Activated T-helper 2 cell treated with anti-CD3 and anti-CD28 coated beads, Interferon-gamma antibody, Interleukin-2, Interleukin-4, amounts not matched to agents 10 μg/mL and 5 μg/mL and 100 μg/mL, durations not matched to agents 14 hours and 24 hours and 36 hours (primary cell): ENCODE measurements at regions not wholly inside any gene's neighbourhood (a gene's known extent, or its start where the extent isn't known, plus 50 kb on each side); places are given as distances from the start of the nearest gene placed in this dataset.
A peak's percentile ranks its signal among the peaks of the same experiment; 100 is the strongest.

Experiments used
- DNase-seq: peaks from one replicate; pipeline ENCODE4 v3.0.0; 2021; ENCODE audit warnings: low spot score
- H3K27ac Mint-ChIP-seq: one replicate; pipeline ENCODE4 v1.8.0; 2021; ENCODE audit warnings: mixed read lengths
- H3K27me3 Mint-ChIP-seq: one replicate; pipeline ENCODE4 v1.8.0; 2021; ENCODE audit warnings: low read depth, mixed read lengths
- H3K36me3 Mint-ChIP-seq: one replicate; pipeline ENCODE4 v1.8.0; 2021; ENCODE audit warnings: low read depth, mixed read lengths
- H3K4me1 Mint-ChIP-seq: one replicate; pipeline ENCODE4 v1.8.0; 2021; ENCODE audit warnings: low read depth, mixed read lengths
- H3K4me3 Mint-ChIP-seq: one replicate; pipeline ENCODE4 v1.8.0; 2021; ENCODE audit warnings: low read depth, mild to moderate bottlenecking, moderate library complexity, mixed read lengths
- H3K9me3 Mint-ChIP-seq: one replicate; pipeline ENCODE4 v1.8.0; 2021; ENCODE audit warnings: mixed read lengths
- intact Hi-C: fragments of 100-400 bp; cut with micrococcal nuclease; formaldehyde crosslinking; loops from one replicate; pipeline ENCODE4 v1.15.1; 2023

- Mint-ChIP-seq H3K4me1 (peaks cover 46% of the 10 kb centered on the region), H3K27me3 (no peaks in the 10 kb centered on the region), H3K27ac (peak overlapping the region; percentile 87), H3K36me3 (peaks cover 3% of the 10 kb centered on the region), H3K4me3 (no peak overlapping the region), H3K9me3 (no peaks in the 10 kb centered on the region)
- intact Hi-C loops = no loop called here
- DNase-seq = no peak
Measured at GRCh38 chr10:33126742-33127141, 168.7 kb upstream of the ITGB1 start.

- intact Hi-C loops = no loop called here
- H3K36me3 Mint-ChIP-seq = peaks cover 3% of the 10 kb centered on the region
- H3K4me3 Mint-ChIP-seq = no peak overlapping the region
- DNase-seq = no peak
- peaks cover 53% of the 10 kb centered on the region for H3K4me1 Mint-ChIP-seq
- peak overlapping the region; percentile 87 for H3K27ac Mint-ChIP-seq
- H3K27me3 Mint-ChIP-seq = no peaks in the 10 kb centered on the region
- H3K9me3 Mint-ChIP-seq = no peaks in the 10 kb centered on the region
Measured at GRCh38 chr10:33125522-33126517, 167.8 kb upstream of the ITGB1 start.

GRCh38 chr10:33125111-33125510, 167.1 kb upstream of the ITGB1 start:
- Mint-ChIP-seq H3K27ac (peak overlapping the region; percentile 87), H3K9me3 (no peaks in the 10 kb centered on the region), H3K36me3 (peaks cover 3% of the 10 kb centered on the region), H3K27me3 (no peaks in the 10 kb centered on the region), H3K4me1 (peaks cover 58% of the 10 kb centered on the region), H3K4me3 (no peak overlapping the region)
- intact Hi-C loops = no loop called here
- DNase-seq = no peak

- no peaks in the 10 kb centered on the region for H3K36me3 Mint-ChIP-seq
- intact Hi-C loops = no loop called here
- no peaks in the 10 kb centered on the region for H3K27me3 Mint-ChIP-seq
- H3K4me3 Mint-ChIP-seq = no peak overlapping the region
- H3K9me3 Mint-ChIP-seq = no peaks in the 10 kb centered on the region
- peaks cover 54% of the 10 kb centered on the region for H3K4me1 Mint-ChIP-seq
- no peak overlapping the region for H3K27ac Mint-ChIP-seq
- no peak for DNase-seq
Measured at GRCh38 chr10:33123680-33124079, 165.7 kb upstream of the ITGB1 start.

GRCh38 chr10:33122014-33122809, 164.2 kb upstream of the ITGB1 start:
- Mint-ChIP-seq H3K27ac (no peak overlapping the region), H3K9me3 (no peaks in the 10 kb centered on the region), H3K4me1 (peaks cover 59% of the 10 kb centered on the region), H3K36me3 (peaks cover 6% of the 10 kb centered on the region), H3K27me3 (no peaks in the 10 kb centered on the region), H3K4me3 (no peak overlapping the region)
- no peak for DNase-seq
- intact Hi-C loops = no loop called here

GRCh38 chr10:33120700-33121099, 162.7 kb upstream of the ITGB1 start:
- peak overlapping the region; percentile 75 for H3K27ac Mint-ChIP-seq
- DNase-seq = no peak
- H3K4me1 Mint-ChIP-seq = peaks cover 60% of the 10 kb centered on the region
- H3K9me3 Mint-ChIP-seq = no peaks in the 10 kb centered on the region
- intact Hi-C loops = loop anchor here (1.0 kb wide), 4 partner anchors 14 to 34 kb away; no protein-coding TSS in a partner anchor
- peaks cover 6% of the 10 kb centered on the region for H3K36me3 Mint-ChIP-seq
- H3K4me3 Mint-ChIP-seq = no peak overlapping the region
- H3K27me3 Mint-ChIP-seq = no peaks in the 10 kb centered on the region

- H3K27ac Mint-ChIP-seq = peak overlapping the region; percentile 44
- no peak for DNase-seq
- intact Hi-C loops = loop anchor here (1.0 kb wide), 4 partner anchors 14 to 34 kb away; no protein-coding TSS in a partner anchor
- no peak overlapping the region for H3K4me3 Mint-ChIP-seq
- peaks cover 60% of the 10 kb centered on the region for H3K4me1 Mint-ChIP-seq
- no peaks in the 10 kb centered on the region for H3K27me3 Mint-ChIP-seq
- peaks cover 6% of the 10 kb centered on the region for H3K36me3 Mint-ChIP-seq
- H3K9me3 Mint-ChIP-seq = no peaks in the 10 kb centered on the region
Measured at GRCh38 chr10:33120275-33120674, 162.2 kb upstream of the ITGB1 start.

GRCh38 chr10:33117816-33118215, 159.8 kb upstream of the ITGB1 start:
- Mint-ChIP-seq H3K4me3 (no peak overlapping the region), H3K4me1 (peaks cover 78% of the 10 kb centered on the region), H3K27ac (no peak overlapping the region), H3K27me3 (no peaks in the 10 kb centered on the region), H3K36me3 (peaks cover 6% of the 10 kb centered on the region), H3K9me3 (no peaks in the 10 kb centered on the region)
- intact Hi-C loops = loop anchor here (5.0 kb wide), 1 partner anchor 249 kb away; no protein-coding TSS in a partner anchor
- DNase-seq = no peak

GRCh38 chr10:33117230-33117629, 159.2 kb upstream of the ITGB1 start:
- intact Hi-C loops = loop anchor here (5.0 kb wide), 1 partner anchor 250 kb away; no protein-coding TSS in a partner anchor
- H3K9me3 Mint-ChIP-seq = no peaks in the 10 kb centered on the region
- no peaks in the 10 kb centered on the region for H3K27me3 Mint-ChIP-seq
- no peak for DNase-seq
- H3K27ac Mint-ChIP-seq = no peak overlapping the region
- no peak overlapping the region for H3K4me3 Mint-ChIP-seq
- H3K36me3 Mint-ChIP-seq = peaks cover 6% of the 10 kb centered on the region
- peaks cover 77% of the 10 kb centered on the region for H3K4me1 Mint-ChIP-seq

GRCh38 chr10:33115738-33116719, 158.0 kb upstream of the ITGB1 start:
- H3K27me3 Mint-ChIP-seq = no peaks in the 10 kb centered on the region
- no peak for DNase-seq
- no peaks in the 10 kb centered on the region for H3K9me3 Mint-ChIP-seq
- peak overlapping the region; percentile 9 for H3K4me3 Mint-ChIP-seq
- H3K27ac Mint-ChIP-seq = peak overlapping the region; percentile 71
- H3K36me3 Mint-ChIP-seq = peaks cover 6% of the 10 kb centered on the region
- intact Hi-C loops = loop anchor here (1.0 to 5.0 kb wide), 3 partner anchors 17 to 251 kb away; no protein-coding TSS in a partner anchor
- H3K4me1 Mint-ChIP-seq = peaks cover 76% of the 10 kb centered on the region

GRCh38 chr10:33114451-33114952, 156.5 kb upstream of the ITGB1 start:
- Mint-ChIP-seq H3K9me3 (no peaks in the 10 kb centered on the region), H3K4me3 (peak overlapping the region; percentile 2), H3K27me3 (no peaks in the 10 kb centered on the region), H3K4me1 (peaks cover 71% of the 10 kb centered on the region), H3K27ac (peak overlapping the region; percentile 81), H3K36me3 (peaks cover 6% of the 10 kb centered on the region)
- DNase-seq = no peak
- intact Hi-C loops = no loop called here

- no peak overlapping the region for H3K4me3 Mint-ChIP-seq
- no peak for DNase-seq
- H3K27ac Mint-ChIP-seq = no peak overlapping the region
- peaks cover 72% of the 10 kb centered on the region for H3K4me1 Mint-ChIP-seq
- no peaks in the 10 kb centered on the region for H3K9me3 Mint-ChIP-seq
- H3K27me3 Mint-ChIP-seq = no peaks in the 10 kb centered on the region
- peaks cover 6% of the 10 kb centered on the region for H3K36me3 Mint-ChIP-seq
- intact Hi-C loops = no loop called here
Measured at GRCh38 chr10:33113466-33113865, 155.4 kb upstream of the ITGB1 start.
